Activated naive CD4-positive, alpha-beta T cell treated with anti-CD3 and anti-CD28 coated beads for 36 hours (primary cell): ENCODE measurements at regions not wholly inside any gene's neighbourhood (a gene's known extent, or its start where the extent isn't known, plus 50 kb on each side); places are given as distances from the start of the nearest gene placed in this dataset.

Experiments
- CTCF ChIA-PET: fragments of 350-600 bp; sonication (Branson Sonifier 250); formaldehyde crosslinking; loops from one replicate; lab custom pipeline; 2021; ENCODE audit warnings: antibody characterized with exemption; lab: Charles Lee
- DNase-seq: peaks from one replicate; pipeline ENCODE4 v3.0.0-alpha.2; 2020
- H3K27ac Mint-ChIP-seq: one replicate; pipeline ENCODE4 v1.8.0; 2021; ENCODE audit warnings: mild to moderate bottlenecking, mixed read lengths
- H3K27me3 Mint-ChIP-seq: one replicate; pipeline ENCODE4 v1.8.0; 2021; ENCODE audit warnings: low read depth, mixed read lengths
- H3K36me3 Mint-ChIP-seq: one replicate; pipeline ENCODE4 v1.8.0; 2021; ENCODE audit warnings: low read depth, mixed read lengths
- H3K4me1 Mint-ChIP-seq: one replicate; pipeline ENCODE4 v1.8.0; 2021; ENCODE audit warnings: low read depth, mixed read lengths
- H3K4me3 Mint-ChIP-seq: one replicate; pipeline ENCODE4 v1.8.0; 2021; ENCODE audit warnings: mild to moderate bottlenecking, moderate library complexity, mixed read lengths
- H3K9me3 Mint-ChIP-seq: one replicate; pipeline ENCODE4 v1.8.0; 2021; ENCODE audit warnings: mixed read lengths
- intact Hi-C: fragments of 100-400 bp; cut with micrococcal nuclease; formaldehyde crosslinking; loops from one replicate; pipeline ENCODE4 v1.15.1; 2023

DNA sequence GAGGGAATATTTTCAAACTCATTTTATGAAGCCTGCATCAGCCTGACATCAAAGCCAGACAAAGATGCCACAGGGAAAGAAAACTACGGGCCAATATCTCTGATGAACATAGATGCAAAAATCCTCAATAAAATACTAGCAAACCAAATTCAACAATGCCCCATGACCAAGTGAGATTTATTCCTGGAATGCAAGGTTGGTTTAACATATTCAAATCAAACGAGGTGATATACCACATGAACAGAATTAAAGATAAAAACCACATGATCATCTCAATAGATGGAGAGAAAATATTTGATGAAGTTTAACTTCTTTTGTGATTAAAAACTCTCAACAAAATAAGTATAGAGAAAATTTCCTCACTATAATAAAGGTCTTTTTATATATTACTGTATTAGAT is 792.0 kb upstream of the ZNF608 start:
- H3K36me3 Mint-ChIP-seq, result no peaks in the 10 kb centered on the region
- intact Hi-C loops, result no loop called here
- DNase-seq, result no peak
- H3K4me1 Mint-ChIP-seq, result no peaks in the 10 kb centered on the region
- H3K27me3 Mint-ChIP-seq, result no peaks in the 10 kb centered on the region
- H3K27ac Mint-ChIP-seq, result no peak overlapping the region
- H3K9me3 Mint-ChIP-seq, result peaks cover 16% of the 10 kb centered on the region
- no peak overlapping the region for H3K4me3 Mint-ChIP-seq
- CTCF ChIA-PET, result no interaction called here

DNA sequence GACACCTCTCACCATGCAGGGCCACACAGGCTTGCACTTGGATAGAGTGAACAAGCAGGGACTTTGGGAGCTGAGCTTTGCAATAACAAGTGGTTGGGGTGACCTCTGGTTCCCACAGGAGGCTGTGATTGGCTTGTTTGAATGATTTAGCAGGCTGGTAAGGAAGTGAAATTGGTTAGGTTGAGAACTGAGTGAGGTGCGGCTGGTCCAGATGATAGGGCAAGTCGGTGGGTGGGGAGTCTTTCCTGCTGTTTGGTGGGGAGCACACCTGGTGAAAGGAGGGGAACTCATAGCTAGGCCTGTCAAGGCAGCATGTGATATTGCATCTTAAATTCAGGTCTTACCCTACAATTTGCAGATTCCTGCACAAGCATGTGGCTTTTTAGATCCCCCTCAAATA is 794.6 kb upstream of the ZNF608 start:
- Mint-ChIP-seq H3K4me1 (no peaks in the 10 kb centered on the region), H3K27me3 (no peaks in the 10 kb centered on the region), H3K9me3 (peaks cover 15% of the 10 kb centered on the region), H3K27ac (no peak overlapping the region), H3K36me3 (no peaks in the 10 kb centered on the region), H3K4me3 (no peak overlapping the region)
- no peak for DNase-seq
- CTCF ChIA-PET, result no interaction called here
- intact Hi-C loops, result no loop called here

DNA sequence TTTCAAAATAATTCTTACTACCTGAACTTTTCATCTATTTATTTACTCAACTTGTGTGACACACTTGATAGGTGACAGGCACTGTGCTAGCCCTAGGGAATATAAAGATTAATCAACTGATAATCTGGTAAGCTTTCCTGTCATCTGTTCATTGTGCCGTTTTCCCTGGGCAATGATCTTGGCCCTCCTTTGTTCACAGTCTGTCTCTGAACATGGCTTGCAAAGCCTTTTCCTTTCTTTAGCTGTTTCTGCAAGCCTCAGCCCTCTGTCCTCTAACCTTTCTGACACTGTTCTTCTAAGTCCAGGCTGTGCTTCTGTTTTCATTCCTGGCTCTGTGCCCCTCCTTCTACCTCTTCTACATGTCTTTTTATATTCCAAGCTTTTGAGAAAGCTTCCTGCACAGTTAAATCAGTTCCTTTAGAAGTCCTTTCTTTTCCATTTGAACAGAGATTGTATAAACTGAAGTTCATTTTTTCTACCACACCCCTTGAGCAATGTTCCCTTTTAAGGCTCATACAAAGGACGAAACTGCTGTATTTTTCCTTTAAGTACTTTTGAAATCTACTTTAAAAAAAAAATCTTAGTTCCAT is 803.0 kb upstream of the ZNF608 start:
- Mint-ChIP-seq H3K4me3 (no peak overlapping the region), H3K4me1 (no peaks in the 10 kb centered on the region), H3K36me3 (no peaks in the 10 kb centered on the region), H3K27me3 (no peaks in the 10 kb centered on the region), H3K9me3 (peaks cover 1% of the 10 kb centered on the region), H3K27ac (no peak overlapping the region)
- intact Hi-C loops, result no loop called here
- CTCF ChIA-PET, result no interaction called here
- DNase-seq, result no peak

GRCh38 chr5:125550274-125550673 is 803.8 kb upstream of the ZNF608 start:
- intact Hi-C loops, result no loop called here
- CTCF ChIA-PET, result no interaction called here

GRCh38 chr5:125551246-125551645 is 804.8 kb upstream of the ZNF608 start:
- Mint-ChIP-seq H3K36me3 (no peaks in the 10 kb centered on the region), H3K27ac (no peak overlapping the region), H3K9me3 (no peaks in the 10 kb centered on the region), H3K4me1 (no peaks in the 10 kb centered on the region), H3K4me3 (no peak overlapping the region), H3K27me3 (no peaks in the 10 kb centered on the region)
- no peak for DNase-seq
- CTCF ChIA-PET, result no interaction called here
- intact Hi-C loops, result no loop called here

More at GRCh38 chr5:125550274-125550673, 803.8 kb upstream of the ZNF608 start:
- Mint-ChIP-seq H3K4me3 (no peak overlapping the region), H3K9me3 (no peaks in the 10 kb centered on the region), H3K4me1 (no peaks in the 10 kb centered on the region), H3K36me3 (no peaks in the 10 kb centered on the region), H3K27ac (no peak overlapping the region), H3K27me3 (no peaks in the 10 kb centered on the region)
- no peak for DNase-seq

DNA sequence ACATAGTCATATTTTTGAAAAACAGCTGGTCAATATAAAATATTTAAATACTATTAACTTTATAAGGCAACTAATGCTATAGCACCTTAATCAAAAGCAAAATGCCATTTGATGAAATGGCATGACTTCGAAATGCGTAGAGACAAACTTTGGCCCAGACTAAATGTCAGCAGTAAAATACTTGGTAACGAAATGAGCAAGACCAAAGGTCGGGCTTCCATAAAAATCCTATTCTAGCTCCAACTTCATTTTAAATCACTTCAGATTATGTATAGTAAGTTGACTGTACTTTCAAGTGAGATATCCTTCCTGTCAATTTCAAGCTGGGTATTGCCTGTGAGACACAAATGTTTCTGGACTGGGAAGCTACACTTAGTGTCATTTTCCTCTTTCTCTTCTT is 805.4 kb upstream of the ZNF608 start:
- Mint-ChIP-seq H3K4me1 (no peaks in the 10 kb centered on the region), H3K27me3 (no peaks in the 10 kb centered on the region), H3K4me3 (no peak overlapping the region), H3K36me3 (no peaks in the 10 kb centered on the region), H3K9me3 (no peaks in the 10 kb centered on the region), H3K27ac (no peak overlapping the region)
- CTCF ChIA-PET, result no interaction called here
- intact Hi-C loops, result no loop called here
- DNase-seq, result no peak

DNA sequence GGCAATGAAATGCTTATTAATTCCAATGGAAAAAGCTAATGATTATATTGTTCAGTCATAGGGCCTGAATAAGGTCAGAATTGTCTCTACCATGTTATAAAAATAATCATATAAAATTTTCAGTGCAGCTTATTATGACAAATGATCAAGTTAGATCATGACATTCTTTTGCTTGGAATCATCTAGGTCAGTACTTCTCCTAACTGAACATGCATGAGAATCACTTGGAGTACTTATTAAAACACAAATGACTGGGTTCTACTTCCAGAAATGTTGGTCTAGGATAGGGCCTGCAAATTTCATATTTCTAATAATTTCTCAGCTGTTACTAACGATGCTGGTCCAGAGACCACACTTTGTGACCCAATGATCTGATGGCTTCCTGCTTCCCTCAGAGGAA is 806.0 kb upstream of the ZNF608 start:
- Mint-ChIP-seq H3K27me3 (no peaks in the 10 kb centered on the region), H3K4me1 (no peaks in the 10 kb centered on the region), H3K36me3 (no peaks in the 10 kb centered on the region), H3K9me3 (peaks cover 3% of the 10 kb centered on the region), H3K4me3 (no peak overlapping the region), H3K27ac (no peak overlapping the region)
- intact Hi-C loops, result no loop called here
- no peak for DNase-seq
- CTCF ChIA-PET, result no interaction called here

GRCh38 chr5:125554355-125554754 is 807.9 kb upstream of the ZNF608 start:
- peaks cover 5% of the 10 kb centered on the region for H3K9me3 Mint-ChIP-seq
- CTCF ChIA-PET, result no interaction called here
- H3K4me1 Mint-ChIP-seq, result no peaks in the 10 kb centered on the region
- H3K27me3 Mint-ChIP-seq, result no peaks in the 10 kb centered on the region
- no peak for DNase-seq
- intact Hi-C loops, result no loop called here
- no peaks in the 10 kb centered on the region for H3K36me3 Mint-ChIP-seq
- no peak overlapping the region for H3K27ac Mint-ChIP-seq
- no peak overlapping the region for H3K4me3 Mint-ChIP-seq

DNA sequence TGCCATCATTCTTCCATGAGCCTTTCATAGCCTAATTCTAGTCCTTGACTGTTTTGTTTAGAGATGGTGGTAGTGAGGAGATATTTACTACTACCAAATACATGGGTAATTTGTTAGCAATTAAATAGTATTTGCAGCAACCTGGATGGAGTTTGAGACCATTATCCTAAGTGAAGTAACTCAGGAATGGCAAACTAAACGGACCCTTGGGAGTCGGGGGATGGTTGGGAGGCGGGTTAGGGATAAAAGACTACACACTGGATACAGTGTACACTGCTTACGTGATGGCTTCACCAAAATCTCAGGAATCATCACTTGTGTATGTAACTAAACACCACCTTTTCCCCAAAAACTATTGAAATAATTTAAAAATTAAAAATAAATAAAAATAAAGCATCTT is 809.2 kb upstream of the ZNF608 start:
- Mint-ChIP-seq H3K27ac (no peak overlapping the region), H3K4me1 (no peaks in the 10 kb centered on the region), H3K36me3 (no peaks in the 10 kb centered on the region), H3K9me3 (peaks cover 5% of the 10 kb centered on the region), H3K4me3 (no peak overlapping the region), H3K27me3 (no peaks in the 10 kb centered on the region)
- intact Hi-C loops, result no loop called here
- DNase-seq, result no peak
- CTCF ChIA-PET, result no interaction called here

DNA sequence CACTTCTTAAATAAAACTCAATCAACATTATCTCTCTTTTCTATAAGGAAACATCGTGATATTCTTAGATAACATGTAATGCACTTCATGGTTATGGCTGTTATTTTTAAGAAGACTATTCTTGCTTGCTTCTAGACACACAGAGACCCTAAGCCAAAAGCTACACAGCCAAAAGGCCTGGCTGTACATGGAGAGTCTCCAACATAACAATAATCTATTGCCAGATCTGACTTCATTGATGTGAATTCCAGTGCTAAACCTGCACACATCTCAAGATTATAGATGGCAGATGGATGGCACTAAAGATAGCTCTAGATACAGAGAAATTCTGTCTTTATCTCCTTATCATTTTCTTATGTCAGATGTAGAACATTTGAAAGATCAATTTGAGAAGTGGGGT is 811.6 kb upstream of the ZNF608 start:
- Mint-ChIP-seq H3K9me3 (peaks cover 5% of the 10 kb centered on the region), H3K4me3 (no peak overlapping the region), H3K4me1 (no peaks in the 10 kb centered on the region), H3K36me3 (no peaks in the 10 kb centered on the region), H3K27me3 (no peaks in the 10 kb centered on the region), H3K27ac (no peak overlapping the region)
- CTCF ChIA-PET, result no interaction called here
- intact Hi-C loops, result no loop called here
- DNase-seq, result no peak

DNA sequence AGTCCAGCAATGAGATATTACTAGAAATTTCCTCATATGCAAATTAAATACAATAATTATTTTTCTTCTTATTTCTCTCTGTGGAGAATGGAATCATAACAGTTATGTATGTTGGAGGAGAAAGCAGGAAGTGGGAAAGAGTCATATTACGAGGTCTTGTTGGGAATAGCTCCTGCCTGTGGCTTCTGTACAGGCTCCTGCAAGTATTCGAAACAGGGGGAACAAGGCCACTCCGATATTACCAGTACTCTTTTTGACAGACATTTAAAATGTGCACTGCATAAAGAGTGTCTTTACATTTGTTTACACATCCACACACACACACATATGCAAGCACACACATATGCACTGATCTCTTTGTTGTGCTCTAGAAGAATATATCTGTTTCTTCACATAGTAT is 812.0 kb upstream of the ZNF608 start:
- Mint-ChIP-seq H3K4me1 (no peaks in the 10 kb centered on the region), H3K9me3 (peaks cover 5% of the 10 kb centered on the region), H3K4me3 (no peak overlapping the region), H3K27me3 (no peaks in the 10 kb centered on the region), H3K27ac (no peak overlapping the region), H3K36me3 (no peaks in the 10 kb centered on the region)
- intact Hi-C loops, result no loop called here
- CTCF ChIA-PET, result no interaction called here
- no peak for DNase-seq

- Mint-ChIP-seq H3K4me1 (no peaks in the 10 kb centered on the region), H3K4me3 (no peak overlapping the region), H3K36me3 (no peaks in the 10 kb centered on the region), H3K27me3 (no peaks in the 10 kb centered on the region), H3K27ac (no peak overlapping the region), H3K9me3 (peaks cover 5% of the 10 kb centered on the region)
- CTCF ChIA-PET, result no interaction called here
- intact Hi-C loops, result no loop called here
- DNase-seq, result no peak
Observed at GRCh38 chr5:125559296-125559695, 812.9 kb upstream of the ZNF608 start.

- no peaks in the 10 kb centered on the region for H3K27me3 Mint-ChIP-seq
- no peak overlapping the region for H3K4me3 Mint-ChIP-seq
- H3K4me1 Mint-ChIP-seq, result no peaks in the 10 kb centered on the region
- DNase-seq, result no peak
- H3K9me3 Mint-ChIP-seq, result peaks cover 7% of the 10 kb centered on the region
- no peak overlapping the region for H3K27ac Mint-ChIP-seq
- intact Hi-C loops, result no loop called here
- H3K36me3 Mint-ChIP-seq, result no peaks in the 10 kb centered on the region
- CTCF ChIA-PET, result no interaction called here
Observed at GRCh38 chr5:125560476-125561225, 814.2 kb upstream of the ZNF608 start.
